GM03348 (cell line): ENCODE measurements at regions not wholly inside any gene's neighbourhood (a gene's known extent, or its start where the extent isn't known, plus 50 kb on each side); places are given as distances from the start of the nearest gene placed in this dataset.

ENCODE experiments used
- DNase-seq: peaks from one replicate; pipeline ENCODE4 v3.0.0; 2012; ENCODE audit warnings: low spot score

DNA sequence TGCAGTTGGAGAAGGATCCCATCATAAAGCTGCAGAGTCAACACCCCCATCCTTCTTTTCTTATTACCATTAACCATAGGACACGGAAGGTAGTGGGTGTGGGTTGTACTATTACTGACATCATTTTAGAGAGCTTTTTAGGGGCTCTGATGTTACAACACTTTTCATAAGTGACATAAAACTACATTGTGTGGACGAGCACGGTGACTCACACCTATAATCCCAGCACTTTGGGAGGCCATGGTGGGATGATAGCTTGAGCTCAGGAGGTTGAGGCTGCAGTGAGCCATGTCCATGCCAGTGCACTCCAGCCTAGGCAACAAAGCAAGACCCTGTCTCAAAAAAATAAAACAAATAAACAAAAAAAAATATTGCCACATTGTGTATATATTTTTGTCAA, 167.1 kb downstream of the DUSP6 start:
- no peak for DNase-seq

DNA sequence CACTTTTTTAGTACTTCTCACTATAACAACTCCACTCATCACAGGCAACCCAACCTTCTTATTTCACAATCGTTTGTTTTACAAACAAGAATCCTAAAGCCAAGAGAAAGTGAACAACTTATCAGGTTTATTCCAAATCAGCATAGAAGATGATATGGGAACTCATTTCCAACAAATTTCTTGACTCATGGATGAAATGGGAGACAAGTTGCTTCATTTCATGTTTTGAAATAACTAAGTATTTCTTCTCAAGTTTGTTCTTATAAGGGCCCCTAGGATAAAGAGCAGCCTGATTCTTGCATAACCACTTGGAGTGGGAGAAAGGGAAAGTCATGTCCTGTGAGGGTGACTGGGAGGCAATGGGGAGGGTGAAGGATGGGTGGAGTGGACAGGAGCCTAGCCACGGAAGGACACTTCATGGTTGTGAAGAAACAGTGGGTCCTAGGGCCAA, 168.3 kb downstream of the DUSP6 start:
- DNase-seq: peak; percentile 70

DNA sequence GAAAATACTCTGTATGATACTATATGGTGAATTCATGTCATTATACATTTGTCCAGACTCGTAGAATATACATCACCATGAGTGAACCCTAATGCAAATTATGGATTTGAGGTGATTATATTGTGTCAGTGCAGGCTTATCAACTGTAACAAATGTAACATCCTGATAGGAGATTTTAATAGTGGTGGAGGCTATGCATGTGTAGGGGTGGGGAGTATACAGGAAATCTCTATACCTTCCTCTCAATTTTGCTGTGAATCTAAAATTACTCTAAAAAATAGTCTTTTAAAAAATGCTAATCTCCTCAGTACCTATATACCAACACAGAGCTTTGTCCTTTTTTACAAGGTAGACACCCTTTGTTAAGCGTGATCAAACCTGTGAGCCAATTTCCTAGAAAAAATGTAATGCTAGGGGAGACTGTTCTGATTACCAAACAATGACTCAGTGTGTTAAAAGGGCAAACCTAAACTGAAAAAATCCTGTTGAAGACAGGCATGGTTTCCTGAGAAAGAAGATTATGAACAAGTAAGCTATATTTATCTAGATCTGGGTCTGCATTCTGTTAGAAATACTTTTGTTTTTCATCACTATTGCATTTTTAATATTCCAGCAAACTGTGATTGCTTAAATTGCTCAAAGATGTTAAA, 170.9 kb downstream of the DUSP6 start:
- DNase-seq: peak; percentile 38

DNA sequence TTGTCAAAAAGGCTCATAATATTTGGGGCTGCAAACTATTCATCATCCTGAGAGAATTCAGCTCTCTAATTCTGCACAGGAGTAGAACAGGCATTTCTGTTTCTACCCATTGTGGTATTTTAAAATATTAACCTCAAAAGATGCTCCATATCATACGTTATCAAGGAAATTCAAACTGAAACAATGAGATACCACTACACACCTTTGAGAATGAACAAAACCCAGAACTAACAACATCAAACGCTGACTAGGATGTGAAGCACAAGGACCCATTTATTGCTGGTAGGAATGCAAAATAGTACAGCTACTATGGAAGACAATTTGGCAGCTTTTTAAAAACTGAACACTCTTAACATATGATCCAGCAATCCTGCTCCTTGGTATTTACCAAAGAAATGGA, 171.8 kb downstream of the DUSP6 start:
- DNase-seq: no peak

DNA sequence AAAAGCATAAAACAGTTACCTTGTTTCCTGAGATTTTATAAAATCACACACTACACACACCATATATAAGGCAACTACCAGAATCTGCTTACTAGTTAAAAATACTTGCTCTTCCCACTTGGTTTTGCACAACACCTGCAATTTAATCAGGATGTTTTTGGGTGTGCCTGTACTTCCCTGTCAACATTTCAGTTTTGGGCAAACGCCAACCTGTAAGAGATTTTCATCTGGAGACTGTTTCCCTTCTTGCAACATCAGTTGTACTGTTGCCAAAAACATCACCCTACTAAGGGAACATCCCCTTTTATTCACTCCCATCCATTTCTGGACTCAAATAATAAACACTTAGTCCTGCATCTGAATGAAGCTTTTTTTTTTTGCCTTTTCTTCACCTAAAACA, 172.3 kb downstream of the DUSP6 start:
- DNase-seq: peak; percentile 48

DNA sequence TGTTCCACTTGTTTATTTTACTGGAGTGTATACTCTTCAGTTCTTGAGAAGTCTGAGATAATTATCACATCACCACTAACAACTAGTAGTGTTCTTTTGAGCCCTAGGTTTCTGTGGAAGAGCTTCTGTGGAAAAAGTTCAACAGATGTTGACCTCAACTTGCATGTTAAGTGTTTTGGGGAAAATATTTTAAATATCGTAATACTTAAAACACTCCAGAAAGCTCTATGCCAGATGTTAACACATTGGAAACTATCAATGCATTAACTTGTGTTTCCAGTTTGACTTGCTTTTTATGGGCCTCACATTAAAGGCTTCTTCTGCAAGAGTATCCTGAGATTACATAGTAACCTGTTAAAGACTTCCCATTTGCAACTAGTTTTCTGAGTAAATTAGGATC, 173.1 kb downstream of the DUSP6 start:
- no peak for DNase-seq

DNA sequence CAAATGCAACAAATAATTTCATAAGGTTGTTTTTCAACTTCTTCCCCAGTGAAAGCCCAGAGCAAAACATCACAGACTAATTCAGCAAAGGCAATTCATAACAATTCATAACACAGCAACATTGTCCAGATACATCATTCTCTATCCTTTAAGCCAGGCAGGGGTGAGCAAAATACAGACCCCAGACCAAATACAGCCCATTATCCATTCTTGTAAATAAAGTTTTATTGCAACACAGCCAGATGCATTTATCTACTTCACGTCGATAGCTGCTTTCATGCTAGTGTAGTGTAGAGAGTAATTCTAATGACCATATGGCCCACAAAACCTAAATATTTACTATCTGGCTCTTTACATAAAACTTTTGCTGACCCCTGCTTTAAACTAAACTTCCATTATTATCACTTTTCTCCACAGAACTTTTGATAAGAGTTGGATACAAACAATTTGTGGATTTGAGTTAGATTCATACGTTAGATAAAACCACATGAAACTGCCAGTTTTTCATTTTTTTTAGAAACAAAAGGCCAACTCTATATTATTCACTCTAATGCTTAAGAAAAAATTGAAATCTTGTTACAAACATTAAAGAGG, 174.4 kb downstream of the DUSP6 start:
- DNase-seq: no peak

DNA sequence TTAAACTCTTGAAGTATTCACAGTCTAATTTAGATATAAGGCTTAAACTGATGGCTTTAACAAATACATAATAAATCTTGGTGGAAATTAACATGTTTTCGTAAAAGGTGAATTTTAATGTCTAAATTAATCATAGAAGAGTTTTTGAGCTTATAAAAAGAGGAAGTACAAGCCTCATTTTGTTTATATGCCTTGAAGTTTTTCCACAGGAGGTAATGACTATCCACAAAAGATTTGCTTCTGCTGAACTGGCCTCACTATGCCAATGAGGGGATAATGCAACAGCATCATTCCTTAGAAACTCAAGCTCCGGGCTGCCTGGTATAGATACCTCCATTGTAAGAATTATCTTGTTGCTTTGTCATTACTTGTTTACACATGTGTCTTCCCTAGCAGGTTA, 175.6 kb downstream of the DUSP6 start:
- no peak for DNase-seq

DNA sequence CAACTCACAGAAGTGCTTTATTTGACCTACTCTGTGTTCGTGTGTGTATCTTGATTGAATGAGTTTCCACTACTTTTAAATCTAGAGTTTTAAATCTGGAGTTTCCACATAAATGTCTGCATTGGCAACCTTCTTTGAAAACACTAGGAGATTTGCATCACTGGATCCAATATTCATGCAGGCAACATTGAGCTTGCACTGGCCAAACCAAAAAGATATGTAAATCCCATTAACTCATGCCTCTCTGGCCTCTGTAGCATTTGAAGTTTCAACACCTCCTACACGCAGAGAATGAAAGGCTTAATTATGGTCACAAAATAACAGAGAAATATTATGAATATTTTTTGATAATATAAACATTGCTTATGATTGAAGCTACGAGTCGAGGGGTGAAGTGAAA, 178.6 kb downstream of the DUSP6 start:
- no peak for DNase-seq

DNA sequence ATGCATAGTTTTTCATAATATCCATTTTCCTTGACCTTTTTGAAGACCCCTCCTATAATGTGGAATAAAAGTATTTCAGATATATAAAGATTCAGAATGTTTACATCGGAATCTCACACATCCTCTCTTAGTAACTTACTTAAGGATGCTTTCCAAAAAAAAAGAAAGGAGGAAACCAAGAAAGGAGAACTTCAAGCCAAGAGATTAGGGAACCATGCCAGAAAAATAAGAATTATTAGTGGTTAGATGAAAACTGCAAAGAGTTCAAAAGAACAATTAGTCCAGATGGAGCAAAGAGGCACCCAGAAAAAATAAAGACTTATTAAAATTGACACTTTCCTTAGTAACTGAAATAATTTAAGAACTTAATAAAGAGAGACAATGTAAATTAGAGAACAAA, 179.2 kb downstream of the DUSP6 start:
- DNase-seq: no peak

DNA sequence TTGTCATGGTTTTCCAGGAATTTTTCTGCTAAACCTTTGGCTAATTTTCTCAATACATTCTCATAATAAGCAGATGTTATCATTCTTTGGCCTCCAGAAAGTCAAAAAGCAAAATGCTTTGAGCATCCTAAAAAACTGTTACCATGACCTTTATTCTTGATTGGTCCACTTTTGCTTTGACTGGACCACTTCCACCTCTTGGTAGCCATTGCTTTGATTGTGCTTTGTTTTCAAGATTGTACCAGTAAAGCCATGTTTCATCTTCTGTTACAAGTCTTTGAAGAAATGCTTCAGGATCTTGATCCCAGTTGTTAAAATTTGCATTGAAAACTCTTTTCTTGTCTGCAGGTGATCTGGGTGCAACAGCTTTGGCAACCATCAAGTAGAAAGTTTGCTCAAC, 180.1 kb downstream of the DUSP6 start:
- no peak for DNase-seq

DNA sequence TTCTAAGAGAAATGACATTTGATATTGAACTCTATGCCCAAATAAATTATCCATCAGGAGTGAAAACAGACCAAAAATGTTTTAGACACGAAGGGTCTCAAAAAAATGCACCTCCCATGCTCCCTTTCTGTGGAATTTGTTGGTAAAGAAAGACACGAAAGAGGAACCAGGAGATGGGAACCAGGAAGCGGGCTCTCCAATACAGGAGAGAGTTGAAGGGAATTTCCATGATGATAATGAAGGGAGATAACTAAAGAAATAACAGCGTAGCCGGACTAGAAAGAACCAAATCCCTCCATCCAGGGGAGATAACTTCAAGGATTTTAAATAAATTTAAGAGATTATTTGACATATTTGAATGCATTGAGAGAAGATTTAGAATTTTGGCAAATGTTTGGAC, 183.0 kb downstream of the DUSP6 start:
- no peak for DNase-seq

DNA sequence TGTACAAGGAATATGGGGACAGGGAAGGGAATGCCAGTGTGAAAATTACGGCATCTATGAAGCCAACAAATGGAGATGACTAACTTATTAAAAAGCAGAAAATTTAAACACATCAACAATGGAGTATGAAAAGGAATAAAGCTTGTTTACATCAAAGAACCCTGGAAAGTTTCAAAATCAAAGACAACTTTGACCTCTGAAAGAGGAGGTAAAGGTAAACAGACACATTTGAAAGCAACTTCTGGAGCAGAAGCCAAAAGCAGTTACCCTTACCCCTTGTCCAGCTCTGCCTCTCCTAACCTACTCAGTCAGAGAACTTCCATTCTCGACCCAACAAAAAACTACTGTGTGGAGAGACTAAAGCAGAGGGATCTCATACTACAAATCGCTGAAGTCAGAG, 184.3 kb downstream of the DUSP6 start:
- no peak for DNase-seq

DNA sequence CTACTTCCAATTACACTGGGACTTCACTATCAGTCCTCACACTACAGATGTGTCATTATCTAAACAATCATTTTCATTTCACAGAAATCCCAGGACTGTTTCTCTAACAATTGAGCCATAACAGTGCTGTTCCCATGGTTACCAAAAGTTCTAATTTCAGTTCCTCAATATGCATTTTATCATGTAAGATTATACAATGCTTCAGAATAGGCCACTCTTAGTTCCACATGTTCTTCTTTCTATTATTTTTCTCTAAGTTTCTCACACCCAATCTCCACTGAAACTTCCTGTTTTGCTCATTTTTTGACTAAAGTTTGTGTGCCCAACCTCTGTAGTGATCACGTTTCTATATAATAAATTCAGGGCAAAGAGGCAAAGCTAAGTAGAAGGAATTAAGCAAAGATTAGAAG, 185.8 kb downstream of the DUSP6 start:
- no peak for DNase-seq

DNA sequence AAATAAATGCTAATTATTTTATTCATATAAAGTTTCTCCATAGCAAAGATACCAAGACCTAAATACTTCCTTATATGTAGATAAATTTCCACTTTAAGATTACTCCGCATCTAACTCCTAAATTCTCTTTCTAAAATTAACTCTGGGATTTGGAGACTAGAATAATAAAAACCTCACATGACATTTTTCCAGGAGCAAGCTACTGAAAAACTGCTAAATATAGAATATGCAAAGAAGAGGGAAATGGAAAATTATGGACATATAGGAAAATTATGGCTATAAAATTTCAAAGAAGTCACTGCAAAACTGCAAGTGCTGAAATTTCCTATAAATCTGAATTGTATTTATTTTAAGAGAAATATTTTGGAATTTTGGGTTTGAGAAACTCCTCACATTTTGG, 186.2 kb downstream of the DUSP6 start:
- no peak for DNase-seq

DNA sequence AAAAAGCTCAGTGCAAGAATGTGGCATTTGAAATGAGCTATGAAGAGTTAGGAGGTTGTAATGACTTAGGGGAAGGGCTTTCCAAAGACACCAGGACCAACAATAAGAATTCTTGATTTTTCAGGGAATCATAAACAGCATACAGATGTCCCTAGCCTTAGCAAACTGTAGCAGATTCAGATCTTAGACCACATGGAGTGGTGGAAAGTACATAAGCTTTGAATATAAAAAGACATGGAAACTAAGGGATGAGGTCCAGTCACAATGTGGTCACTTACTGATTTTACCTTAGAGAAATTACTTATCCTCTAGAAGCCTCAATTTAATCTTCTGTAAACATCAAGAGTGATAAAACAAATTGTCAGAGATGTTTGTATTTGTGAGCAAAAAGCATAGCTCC, 186.6 kb downstream of the DUSP6 start:
- DNase-seq: no peak

DNA sequence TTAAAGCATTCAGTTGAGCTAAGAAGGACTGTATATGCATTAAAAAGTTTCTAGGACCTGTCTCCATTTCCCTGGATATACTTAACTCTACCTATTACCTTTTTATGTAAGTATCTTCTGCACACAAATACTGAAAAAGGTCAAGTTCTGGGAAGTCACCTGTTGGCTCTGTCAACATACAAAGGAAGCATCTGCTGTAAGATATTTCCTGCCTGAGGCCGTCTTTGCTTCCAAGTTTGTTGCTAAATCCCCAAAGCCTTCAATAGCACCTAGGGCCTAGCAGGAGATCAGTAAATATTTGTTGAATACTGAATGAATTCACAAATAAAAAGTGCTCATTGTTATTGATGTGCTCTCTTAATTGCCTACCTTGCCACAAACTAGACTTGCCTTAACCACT, 188.4 kb downstream of the DUSP6 start:
- DNase-seq: no peak

DNA sequence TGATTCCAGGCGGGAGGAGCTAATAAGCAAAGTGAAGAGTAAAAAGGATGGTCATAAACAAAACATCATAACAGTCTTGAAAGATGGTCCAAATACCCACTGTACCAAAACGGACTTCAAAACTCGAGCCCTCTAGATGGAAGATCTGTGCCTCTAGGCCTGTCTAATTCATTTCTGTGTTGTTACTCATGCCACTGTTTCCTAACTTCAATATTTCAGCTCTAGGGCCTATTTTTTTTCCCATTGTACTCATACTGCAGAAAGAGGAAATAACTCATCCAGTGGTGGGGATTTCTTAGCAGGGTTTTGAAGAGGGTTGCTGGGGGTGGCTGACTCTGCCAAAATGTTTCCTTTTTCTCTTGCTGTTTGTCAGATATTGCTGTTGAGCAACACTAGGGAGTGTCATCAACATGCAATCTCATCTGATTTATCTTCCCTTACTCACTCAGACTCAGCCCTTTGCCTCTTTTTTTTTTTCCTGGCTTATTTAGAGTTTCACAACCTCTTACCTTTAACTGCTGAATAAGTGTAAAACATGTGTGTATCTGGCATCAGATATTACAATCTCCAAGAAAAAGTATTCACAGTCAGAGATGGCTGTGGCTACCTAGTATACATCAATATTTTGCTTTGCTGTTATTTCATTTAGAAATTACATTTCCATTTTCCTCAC, 189.6 kb downstream of the DUSP6 start:
- DNase-seq: peak; percentile 78

DNA sequence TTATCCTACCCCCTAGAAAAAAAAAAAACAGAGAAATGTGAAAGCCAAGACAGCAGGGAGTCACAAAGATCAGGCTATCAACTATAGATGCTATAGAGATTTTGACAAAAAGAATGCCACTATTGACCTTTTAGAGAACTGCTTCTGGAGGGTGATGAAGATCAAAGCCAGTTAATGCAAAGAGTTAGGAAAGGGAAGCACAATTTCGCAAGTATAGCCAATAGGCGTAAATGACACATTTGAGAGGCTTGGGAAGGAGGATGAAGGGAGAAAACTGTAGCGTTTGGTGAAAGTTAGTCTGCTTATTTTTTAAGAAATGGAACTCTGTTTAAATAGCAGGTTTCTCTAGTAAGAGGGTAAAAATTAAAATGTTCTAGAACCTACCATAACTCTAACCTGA, 190.7 kb downstream of the DUSP6 start:
- no peak for DNase-seq

DNA sequence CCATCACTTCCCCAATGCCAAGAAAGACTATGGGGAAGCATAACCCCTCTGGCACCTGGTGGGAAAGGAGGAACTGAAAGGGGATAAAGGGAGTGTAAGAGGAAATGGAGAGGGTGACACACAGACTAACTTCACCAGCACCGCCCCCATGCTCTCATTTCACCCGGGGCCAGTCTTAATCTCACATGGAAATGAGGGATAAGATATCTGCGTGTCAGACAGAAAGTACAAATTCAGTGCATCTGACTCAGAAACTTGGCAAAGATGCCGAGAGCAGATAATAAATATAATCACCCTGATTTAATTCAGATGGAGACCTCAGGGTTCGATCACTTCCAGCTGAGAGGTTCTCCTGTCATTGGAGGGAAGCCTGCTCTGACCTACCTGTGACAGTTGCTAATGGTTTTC, 191.6 kb downstream of the DUSP6 start:
- DNase-seq: peak; percentile 54

DNA sequence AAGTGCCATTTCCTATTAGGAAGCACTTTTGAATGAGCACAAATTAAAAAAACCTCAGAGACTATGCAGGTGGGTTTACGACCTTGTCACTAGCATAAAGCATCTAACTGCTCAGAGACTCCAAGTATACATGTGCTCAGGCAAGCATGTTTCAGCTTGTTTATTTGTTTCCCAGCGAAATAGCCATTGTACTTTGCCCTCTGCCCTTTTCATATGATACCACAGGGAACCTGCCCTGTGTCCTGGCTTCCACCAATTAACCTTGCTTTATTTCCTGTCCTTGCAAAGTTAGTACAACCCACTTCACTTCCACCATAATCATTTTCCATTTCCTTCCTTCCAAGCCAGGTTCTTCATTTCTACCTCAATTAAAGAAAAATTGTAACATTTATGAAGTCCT, 194.9 kb downstream of the DUSP6 start:
- no peak for DNase-seq

DNA sequence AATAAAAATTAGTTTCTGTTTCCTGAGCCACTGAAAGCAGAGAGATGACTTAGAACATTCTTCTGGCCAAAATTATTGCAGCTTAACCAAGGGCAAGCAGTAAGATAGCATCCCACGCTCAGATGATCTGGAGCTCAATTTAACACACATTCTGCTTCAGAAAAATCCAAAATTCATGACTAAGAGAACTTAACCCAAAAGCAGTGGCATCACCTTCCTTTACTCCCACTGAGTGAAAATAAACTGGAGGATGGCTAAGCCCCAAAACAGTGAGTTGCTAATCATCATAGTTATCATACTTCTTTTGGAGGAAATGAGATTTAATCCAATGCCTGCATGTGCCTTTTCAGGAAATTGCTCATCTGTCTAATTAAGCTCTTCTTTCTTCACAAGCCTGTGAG, 195.4 kb downstream of the DUSP6 start:
- peak; percentile 49 for DNase-seq

DNA sequence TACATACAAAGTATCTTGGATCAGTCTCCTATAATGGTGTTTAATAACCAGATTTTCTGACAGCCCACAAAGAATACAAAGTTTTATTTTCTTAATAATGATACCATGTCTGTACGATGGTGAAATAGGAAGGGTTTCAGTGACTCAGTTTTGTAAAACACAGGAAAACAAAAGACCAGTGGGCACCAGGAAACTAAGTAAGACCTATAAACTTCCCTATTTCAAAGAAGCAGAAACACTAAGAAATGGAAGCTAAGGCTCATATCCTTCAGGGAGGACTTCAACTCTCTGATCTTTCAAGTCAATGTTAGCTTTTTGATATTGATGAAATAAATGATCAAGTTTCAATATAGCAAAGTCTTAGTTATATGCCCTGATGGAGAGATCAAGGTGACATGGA, 196.0 kb downstream of the DUSP6 start:
- DNase-seq: no peak

DNA sequence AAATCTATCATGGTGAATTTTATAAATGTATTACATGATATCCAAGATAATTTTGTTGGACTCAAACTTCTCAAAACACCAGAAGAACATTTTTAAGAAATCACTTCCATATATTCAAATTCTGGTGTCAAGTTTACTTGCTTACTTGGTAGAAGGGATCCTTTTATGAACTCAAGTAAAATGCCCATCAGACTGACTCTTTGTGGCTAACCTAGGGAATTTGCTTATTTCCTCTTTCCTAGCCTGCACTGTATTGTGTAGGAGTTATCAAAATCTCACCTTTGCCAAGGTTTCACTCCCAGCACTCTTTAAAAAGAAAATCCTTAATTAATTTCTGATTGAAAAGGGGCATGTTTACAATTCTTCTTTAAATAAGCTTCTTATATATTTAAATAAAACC, 196.5 kb downstream of the DUSP6 start:
- no peak for DNase-seq
